ENCODE measurements at regions not wholly inside any gene's neighbourhood (a gene's known extent, or its start where the extent isn't known, plus 50 kb on each side); places are given as distances from the start of the nearest gene placed in this dataset.
"Not testable (repeated sequence)": the region's sequence is repeated elsewhere in the genome, so short reads cannot be mapped to it uniquely, and the experiment has no call there.

GRCh38 chr4:18636001-18636585 lies 614.5 kb upstream of the LCORL start:
- no peak for DNase-seq (ENCODE audit: low read depth)

GRCh38 chr4:18635531-18635930 lies 614.0 kb upstream of the LCORL start:
- DNase-seq (ENCODE audit: low read depth) = no peak

DNA sequence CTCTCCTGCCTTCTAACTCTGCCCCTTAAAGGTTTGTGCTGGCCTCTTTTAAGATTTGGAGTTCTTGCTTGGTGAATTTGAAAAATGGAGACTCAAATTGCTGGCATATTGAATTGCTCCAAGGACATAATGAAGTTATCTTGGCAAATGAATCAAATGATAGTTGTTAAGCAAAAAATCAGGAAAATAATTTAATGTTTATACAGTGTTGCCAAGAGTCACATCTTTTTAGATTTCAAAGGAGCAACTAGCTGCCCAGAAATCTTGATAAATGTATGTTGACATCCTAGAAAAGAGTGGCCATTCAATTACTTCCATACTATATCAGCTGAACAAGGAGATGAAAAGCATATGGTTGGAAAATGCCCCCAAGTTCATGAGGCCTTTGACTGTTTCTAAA lies 610.0 kb upstream of the LCORL start:
- DNase-seq (ENCODE audit: low read depth) = no peak

GRCh38 chr4:18630218-18631110 lies 608.9 kb upstream of the LCORL start:
- no peak for DNase-seq (ENCODE audit: low read depth)

- no peak for DNase-seq (ENCODE audit: low read depth)
These were observed 606.0 kb upstream of the LCORL start for GRCh38 chr4:18627447-18628005.

DNA sequence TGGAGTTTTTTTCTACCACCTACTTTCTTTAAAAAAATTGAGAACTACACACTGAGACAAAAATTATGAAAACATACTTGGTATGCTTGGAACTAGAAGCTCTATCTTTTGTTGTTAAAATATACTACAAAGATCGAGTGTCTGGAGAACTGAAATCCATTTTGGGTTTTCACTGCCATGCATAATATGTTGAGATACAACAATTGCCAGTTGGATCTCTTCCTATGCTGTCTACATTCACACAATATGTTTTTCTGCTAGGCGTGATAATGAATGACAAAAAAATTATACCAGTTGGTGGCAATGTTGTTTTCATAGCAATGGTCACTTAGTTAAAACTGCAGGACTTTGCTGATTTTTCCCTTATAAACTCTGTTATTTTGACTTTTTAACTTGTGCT lies 605.4 kb upstream of the LCORL start:
- no peak for DNase-seq (ENCODE audit: low read depth)

DNA sequence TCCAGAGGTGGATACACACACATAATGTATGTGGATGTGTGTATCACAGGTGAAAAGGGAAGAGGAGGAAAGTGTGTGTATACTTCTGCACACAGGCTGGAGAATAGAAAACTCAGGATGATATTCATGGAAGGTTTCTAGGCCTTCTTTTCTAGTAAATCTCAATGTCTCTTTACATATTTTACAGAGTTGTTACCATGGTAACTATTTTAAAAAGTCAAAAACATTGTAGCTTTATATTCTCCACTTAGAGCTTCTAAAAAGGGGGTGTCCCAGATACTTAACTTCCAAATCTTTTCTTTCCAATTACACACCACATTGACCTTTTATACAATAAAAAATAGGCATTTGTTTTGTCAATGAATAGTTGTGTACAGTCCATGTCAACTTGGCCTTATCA lies 604.8 kb upstream of the LCORL start:
- DNase-seq (ENCODE audit: low read depth) = no peak

DNA sequence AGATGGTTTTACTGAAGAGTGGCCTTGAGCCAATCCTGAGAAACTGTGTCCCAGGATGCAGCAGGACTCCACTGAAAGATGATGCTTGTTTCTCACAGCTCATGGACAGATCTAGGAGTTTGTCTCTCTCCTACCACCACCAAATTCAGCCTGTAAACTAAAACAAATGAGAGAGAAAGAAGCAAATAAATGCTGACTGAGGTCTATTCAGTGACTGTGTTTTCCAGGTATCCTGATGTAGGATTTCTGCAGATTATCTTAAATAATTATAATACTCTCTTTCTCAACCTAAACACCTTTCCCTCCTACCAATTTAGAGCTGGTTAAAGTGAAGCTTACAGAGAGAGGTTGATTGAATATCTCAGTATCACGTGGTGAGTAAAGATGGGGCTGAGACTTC lies 599.6 kb upstream of the LCORL start:
- no peak for DNase-seq (ENCODE audit: low read depth)

GRCh38 chr4:18616720-18617119 lies 595.2 kb upstream of the LCORL start:
- no peak for DNase-seq (ENCODE audit: low read depth)

DNA sequence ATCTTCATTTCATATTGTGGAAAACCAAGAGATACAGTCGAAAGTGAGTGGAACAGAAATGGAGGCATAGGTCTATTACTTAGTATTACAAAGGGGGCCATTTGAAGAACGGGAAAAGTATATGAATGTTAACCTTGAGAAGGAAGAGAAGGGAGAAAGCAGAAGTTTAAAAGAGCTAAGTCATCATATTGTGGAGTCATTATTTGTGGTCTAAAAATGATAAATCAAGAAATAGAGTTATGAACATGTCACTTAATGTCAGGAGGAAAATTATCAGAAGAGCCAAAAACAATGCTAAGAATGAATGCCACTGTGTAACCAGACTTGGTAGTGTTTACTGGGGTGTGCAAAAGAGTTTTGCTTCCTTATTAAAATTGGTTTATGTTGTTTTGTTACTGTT lies 589.5 kb upstream of the LCORL start:
- DNase-seq (ENCODE audit: low read depth) = no peak

- no peak for DNase-seq (ENCODE audit: low read depth)
These were observed 587.5 kb upstream of the LCORL start for GRCh38 chr4:18608908-18609533.

DNA sequence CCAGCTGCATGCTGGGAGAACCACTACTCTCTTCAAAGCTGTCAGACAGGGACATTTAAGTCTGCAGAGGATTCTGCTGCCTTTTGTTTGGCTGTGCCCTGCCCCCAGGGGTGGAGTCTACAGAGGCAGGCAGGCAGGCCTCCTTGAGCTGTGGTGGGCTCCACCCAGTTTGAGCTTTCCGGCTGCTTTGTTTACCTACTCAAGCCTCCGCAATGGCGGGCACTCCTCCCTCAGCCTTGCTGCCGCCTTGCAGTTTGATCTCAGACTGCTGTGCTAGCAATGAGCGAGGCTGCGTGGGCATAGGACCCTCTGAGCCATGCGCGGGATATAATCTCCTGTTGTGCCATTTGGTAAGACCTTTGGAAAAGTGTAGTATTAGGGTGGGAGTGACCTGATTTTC lies 581.1 kb upstream of the LCORL start:
- not testable (repeated sequence) for DNase-seq (ENCODE audit: low read depth)

- peak; percentile 16 for DNase-seq (ENCODE audit: low read depth)
These were observed 571.9 kb upstream of the LCORL start for GRCh38 chr4:18593297-18594002.

DNA sequence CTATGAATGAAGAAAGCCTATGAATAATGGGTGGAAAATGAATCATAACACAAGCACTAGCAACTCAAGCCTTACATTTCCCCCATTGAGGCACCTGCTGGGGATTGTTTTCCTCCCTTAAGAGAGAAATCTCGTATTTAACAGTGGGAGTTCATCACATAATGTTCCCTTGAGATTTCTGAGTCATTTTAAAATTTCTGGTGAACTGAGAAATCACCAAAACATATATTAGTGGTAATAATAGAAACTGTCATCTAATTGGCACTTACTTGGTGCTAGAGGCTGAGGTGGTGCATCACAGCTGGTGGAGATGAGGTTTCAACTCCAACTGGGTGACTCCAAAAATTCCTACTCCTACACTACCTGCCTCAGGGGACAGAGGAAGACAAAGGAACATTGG lies 561.3 kb upstream of the LCORL start:
- DNase-seq (ENCODE audit: low read depth) = no peak

- no peak for DNase-seq (ENCODE audit: low read depth)
These were observed 556.8 kb upstream of the LCORL start for GRCh38 chr4:18578307-18578706.

DNA sequence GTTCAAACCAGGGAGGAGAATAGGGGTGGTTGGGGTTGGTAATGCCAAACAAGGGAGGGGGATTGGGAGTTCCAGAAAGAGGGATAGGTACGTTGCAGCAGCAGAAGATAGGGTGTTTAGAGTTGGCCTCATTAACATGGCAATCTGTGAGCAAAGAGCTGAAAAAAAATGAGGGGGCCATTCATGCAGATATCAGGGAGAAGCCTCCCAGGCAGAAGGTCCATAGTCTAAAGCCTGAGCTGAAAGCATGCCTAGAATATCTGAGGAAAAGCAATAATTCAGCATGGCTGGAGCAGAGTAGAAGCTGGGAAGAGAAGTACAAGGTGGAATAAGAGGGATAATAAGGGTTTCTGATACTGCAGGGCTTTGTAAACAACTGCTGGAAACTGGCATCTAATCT lies 550.9 kb upstream of the LCORL start:
- DNase-seq (ENCODE audit: low read depth) = no peak

- DNase-seq (ENCODE audit: low read depth) = no peak
These were observed 549.8 kb upstream of the LCORL start for GRCh38 chr4:18571301-18571761.

DNA sequence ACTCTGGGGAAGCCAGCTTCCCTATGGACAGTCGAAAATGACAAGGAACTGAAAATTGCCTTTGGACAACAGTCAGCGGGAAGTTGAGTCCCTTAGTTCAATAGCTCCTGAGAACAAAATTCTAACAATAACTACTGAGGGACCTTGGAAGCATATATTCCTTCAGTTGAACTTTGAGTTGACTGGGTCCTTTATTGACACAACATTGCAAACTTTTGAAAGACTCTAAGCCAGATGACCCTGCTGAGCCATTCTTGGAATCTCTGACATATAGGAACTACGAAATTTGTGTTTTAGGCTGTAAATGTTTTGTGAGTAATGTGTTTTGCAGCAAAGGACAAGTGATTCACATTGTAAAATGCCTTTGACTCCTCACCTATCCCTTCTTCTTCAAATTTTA lies 548.8 kb upstream of the LCORL start:
- DNase-seq (ENCODE audit: low read depth) = no peak

DNA sequence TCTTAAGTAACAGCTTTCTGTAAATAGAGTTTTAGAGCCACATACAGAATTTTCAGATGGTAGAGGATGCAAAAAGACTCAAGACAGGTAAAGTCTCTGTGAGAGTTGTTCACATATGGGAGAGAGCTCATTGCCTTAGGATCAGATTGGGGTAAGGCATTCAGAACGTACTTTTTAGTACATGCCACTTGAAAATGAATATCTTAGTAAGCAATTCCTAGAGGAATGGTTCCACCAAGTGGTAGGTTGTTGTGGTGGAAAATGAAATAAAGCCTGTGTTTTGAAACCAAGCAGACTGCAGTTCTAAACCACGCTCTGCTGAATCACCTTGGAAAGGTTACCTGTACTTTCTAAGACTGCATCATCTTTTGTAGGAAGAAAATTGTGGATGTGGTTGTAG lies 547.0 kb upstream of the LCORL start:
- DNase-seq (ENCODE audit: low read depth) = no peak

DNA sequence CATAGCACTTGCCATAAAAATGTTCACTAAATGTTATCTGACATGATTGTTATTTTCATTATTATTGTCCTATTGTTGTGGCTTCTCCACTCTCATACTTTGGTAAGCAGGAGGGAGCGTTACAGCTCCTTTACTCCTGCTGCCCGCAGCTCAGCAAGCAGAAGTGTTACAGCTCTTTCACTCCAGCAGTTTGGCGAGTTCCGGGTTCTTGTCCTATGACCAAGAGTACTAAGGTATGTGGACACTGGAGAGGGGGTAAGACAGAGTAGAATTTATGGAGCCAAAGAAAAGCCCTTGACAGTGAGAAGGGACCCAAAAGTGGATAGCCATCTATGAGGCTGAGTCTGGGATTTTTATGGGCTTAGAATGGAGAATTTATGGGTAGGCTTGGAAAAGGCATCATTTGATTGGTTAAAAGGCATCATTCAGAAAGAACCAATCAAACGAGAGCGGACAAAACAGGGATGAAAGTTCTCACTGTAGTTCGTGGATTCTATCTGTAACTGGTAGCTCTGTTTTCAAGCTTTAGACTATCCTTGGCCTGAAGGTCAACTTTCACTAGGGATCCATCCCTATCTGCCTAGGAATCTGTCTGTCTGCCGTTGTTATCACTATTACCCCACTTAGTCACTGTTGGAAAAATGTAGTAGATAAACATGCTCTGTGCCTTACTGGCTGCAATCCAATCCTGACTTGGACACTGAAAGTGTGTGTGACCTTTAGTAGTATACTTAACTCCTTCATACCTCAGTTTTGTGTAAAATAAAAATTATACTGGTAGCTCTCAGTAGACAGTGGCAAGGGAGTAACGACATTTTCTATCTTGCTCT lies 545.6 kb upstream of the LCORL start:
- no peak for DNase-seq (ENCODE audit: low read depth)

DNA sequence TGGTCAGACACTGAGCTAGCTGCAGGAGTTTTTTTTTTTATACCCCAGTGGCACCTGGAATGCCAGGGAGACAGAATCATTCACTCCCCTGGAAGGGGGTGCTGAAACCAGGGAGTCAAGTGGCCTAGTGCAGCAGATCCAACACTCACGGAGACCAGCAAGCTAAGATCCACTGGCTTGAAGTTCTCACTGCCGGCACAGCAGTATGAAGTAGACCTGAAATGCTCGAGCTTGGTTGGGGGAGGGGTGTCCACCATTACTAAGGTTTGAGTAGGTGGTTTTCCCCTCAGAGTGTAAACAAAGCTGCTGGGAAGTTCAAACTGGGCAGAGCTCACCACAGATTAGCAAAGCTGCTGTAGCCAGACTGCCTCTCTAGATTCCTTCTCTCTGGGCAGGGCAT lies 537.9 kb upstream of the LCORL start:
- no peak for DNase-seq (ENCODE audit: low read depth)
